ENCODE measurements at regions not wholly inside any gene's neighbourhood (a gene's known extent, or its start where the extent isn't known, plus 50 kb on each side); places are given as distances from the start of the nearest gene placed in this dataset.

DNA sequence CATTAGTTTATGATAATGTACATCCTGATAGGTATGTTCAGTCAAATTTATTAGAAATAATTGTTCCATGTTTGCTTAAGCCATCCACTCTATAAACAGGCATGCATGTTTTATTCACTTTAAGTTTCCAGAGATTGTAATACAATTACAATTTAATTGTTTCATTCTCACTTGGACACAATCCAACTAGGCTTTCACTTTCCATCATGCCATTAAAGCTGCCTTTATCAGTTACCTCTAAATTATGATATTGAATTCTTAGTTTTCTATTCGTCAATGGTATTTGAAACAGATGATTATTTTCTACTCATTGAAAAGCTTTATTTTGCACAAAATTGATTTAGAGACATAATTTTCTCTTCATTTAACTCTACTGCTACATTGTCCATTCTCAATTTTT lies 1196.3 kb downstream of the RAPGEF2 start (continued):
- no peak for TF ChIP-seq RAD21 (IDR thresholded peaks at IDR 0.05 in 1 of 2, conservative IDR thresholded peaks at IDR 0.05 in 1 of 2; ENCODE audit: low read depth in 2 of 2, low read length in 2 of 2)

All from H1 (cell line).